RWPE2 (cell line): ENCODE measurements at regions not wholly inside any gene's neighbourhood (a gene's known extent, or its start where the extent isn't known, plus 50 kb on each side); places are given as distances from the start of the nearest gene placed in this dataset.
"Not testable (repeated sequence)": the region's sequence is repeated elsewhere in the genome, so short reads cannot be mapped to it uniquely, and the experiment has no call there.

Source experiments
- ATAC-seq: fragments of 200-7000 bp; cut with Tn5 transposase; 3 replicates; pipeline ENCODE4 v1.9.1; 2021; ENCODE audit warnings: low read depth
- DNase-seq: peaks from one replicate; pipeline ENCODE4 v3.0.0-alpha.2; 2020; ENCODE audit warnings: low spot score
- H3K27ac ChIP-seq: fragments of 450-650 bp; 2 replicates; pipeline ENCODE4 v1.5.1; 2017; ENCODE audit warnings: mild to moderate bottlenecking; ENCODE audit not compliant: poor library complexity, severe bottlenecking
- H3K27me3 ChIP-seq: fragments of 250-450 bp; sonication (Bioruptor Pico); 2 replicates; pipeline ENCODE4 v1.5.1; 2021; ENCODE audit warnings: mild to moderate bottlenecking, moderate library complexity; ENCODE audit not compliant: insufficient read depth, poor library complexity, severe bottlenecking
- H3K36me3 ChIP-seq: fragments of 250-450 bp; sonication (Bioruptor Pico); 2 replicates; pipeline ENCODE4 v1.5.1; 2020; ENCODE audit warnings: low read depth, mild to moderate bottlenecking, moderate library complexity
- H3K4me1 ChIP-seq: fragments of 250-450 bp; sonication (Bioruptor Pico); 2 replicates; pipeline ENCODE4 v1.5.1; 2021; ENCODE audit warnings: mild to moderate bottlenecking, moderate library complexity; ENCODE audit not compliant: insufficient read depth, poor library complexity, severe bottlenecking
- H3K4me3 ChIP-seq: fragments of 250-450 bp; sonication (Bioruptor Pico); 2 replicates; pipeline ENCODE4 v1.5.1; 2021; ENCODE audit warnings: mild to moderate bottlenecking, moderate library complexity; ENCODE audit not compliant: severe bottlenecking
- H3K9me3 ChIP-seq: fragments of 250-450 bp; sonication (Bioruptor Pico); 2 replicates; pipeline ENCODE4 v1.5.1; 2021; ENCODE audit warnings: mild to moderate bottlenecking, moderate library complexity; ENCODE audit not compliant: severe bottlenecking
- CTCF ChIP-seq: fragments of 450-650 bp; IDR thresholded peaks from one replicate; pipeline ENCODE4 v1.5.1; 2017; ENCODE audit warnings: mild to moderate bottlenecking, moderate library complexity; ENCODE audit not compliant: poor library complexity, severe bottlenecking

DNA sequence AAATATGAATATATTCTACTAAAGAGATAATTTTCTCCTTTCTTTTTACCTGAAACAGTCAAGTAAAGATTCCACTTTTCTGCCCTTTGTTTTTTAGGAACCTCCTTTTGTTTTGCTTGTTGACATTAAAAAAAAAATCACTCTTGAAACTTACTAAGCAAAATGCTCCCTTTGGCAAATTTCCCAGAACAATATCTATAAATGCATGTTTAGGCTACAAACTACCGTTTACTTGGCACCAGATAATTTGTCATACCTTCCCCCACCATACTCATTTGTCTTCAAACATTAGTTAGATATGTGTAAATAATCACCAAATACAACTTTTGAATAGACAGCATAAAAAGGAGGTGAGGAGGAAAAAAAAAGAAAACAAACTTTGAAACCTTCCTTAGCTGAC, 604.7 kb downstream of the RFPL4B start:
- Histone ChIP-seq H3K27me3 (no peaks in the 10 kb centered on the region), H3K4me3 (no peak overlapping the region), H3K27ac (no peak overlapping the region), H3K36me3 (no peaks in the 10 kb centered on the region), H3K4me1 (no peaks in the 10 kb centered on the region), H3K9me3 (no peaks in the 10 kb centered on the region)
- no peak for DNase-seq
- no peak for TF ChIP-seq CTCF
- no peak for ATAC-seq

DNA sequence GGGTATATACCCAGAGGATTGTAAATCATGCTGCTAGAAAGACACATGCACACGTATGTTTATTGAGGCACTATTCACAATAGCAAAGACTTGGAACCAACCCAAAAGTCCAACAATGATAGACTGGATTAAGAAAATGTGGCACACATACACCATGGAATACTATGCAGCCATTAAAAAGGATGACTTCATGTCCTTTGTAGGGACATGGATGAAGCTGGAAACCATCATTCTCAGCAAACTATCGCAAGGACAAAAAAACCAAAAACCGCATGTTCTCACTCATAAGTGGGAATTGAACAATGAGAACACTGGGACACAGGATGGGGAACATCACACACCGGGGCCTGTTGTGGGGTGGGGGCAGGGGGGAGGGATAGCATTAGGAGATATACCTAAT, 608.6 kb downstream of the RFPL4B start:
- not testable (repeated sequence) for H3K27ac ChIP-seq, H3K4me3 ChIP-seq, H3K4me1 ChIP-seq, DNase-seq, H3K27me3 ChIP-seq, H3K9me3 ChIP-seq, ATAC-seq, H3K36me3 ChIP-seq

DNA sequence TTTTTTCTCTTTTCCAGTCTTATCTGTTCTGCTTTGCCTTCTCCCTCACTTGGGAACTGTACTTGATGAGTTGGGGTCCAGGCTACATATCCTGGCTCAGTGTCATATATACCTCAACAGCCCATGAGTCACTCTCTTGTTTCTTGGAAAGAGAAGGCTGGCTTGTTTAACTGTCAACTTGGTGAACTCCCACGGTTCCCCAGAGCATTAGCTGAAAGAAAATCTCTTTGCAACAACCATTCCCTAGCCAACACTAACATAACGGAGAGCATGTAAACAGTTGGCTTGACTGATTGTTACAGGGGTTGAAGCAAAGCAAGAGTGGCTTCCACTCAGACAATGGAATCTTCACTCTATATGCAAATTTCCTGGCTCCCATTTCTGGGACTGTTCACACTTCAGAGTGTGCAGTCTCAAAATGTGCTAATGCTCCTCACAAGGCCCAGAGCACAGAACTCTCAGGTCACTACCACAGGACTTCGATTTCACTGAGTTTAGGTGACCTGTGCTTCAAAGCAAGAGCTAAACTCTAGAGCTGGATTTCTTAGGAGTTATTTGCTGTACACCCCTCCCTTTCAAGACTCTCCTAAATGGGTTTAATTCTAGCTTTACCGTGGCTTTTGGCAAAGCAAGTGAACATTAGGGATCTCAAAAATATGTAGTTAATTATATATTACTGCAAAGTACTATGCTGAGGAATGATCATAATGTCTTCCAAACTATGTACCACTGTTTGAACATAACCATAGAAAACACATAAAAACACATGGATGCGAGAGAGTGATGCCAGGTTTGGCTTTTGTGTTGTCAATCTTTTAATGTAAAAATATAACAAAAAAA, 609.8 kb downstream of the RFPL4B start:
- no peak for DNase-seq
- H3K27me3 ChIP-seq: no peaks in the 10 kb centered on the region
- H3K27ac ChIP-seq: no peak overlapping the region
- no peak overlapping the region for H3K4me3 ChIP-seq
- no peak for ATAC-seq
- no peak for TF ChIP-seq CTCF
- H3K36me3 ChIP-seq: no peaks in the 10 kb centered on the region
- H3K9me3 ChIP-seq: no peaks in the 10 kb centered on the region
- H3K4me1 ChIP-seq: no peaks in the 10 kb centered on the region

- Histone ChIP-seq H3K4me1 (no peaks in the 10 kb centered on the region), H3K27ac (no peak overlapping the region), H3K9me3 (no peaks in the 10 kb centered on the region), H3K4me3 (no peak overlapping the region), H3K27me3 (no peaks in the 10 kb centered on the region), H3K36me3 (no peaks in the 10 kb centered on the region)
- DNase-seq (no peak), ATAC-seq (no peak)
- no peak for TF ChIP-seq CTCF
Measured at GRCh38 chr6:112957536-112957916, 610.4 kb downstream of the RFPL4B start.

- not testable (repeated sequence) for ATAC-seq, H3K4me1 ChIP-seq, H3K27ac ChIP-seq, H3K9me3 ChIP-seq, H3K36me3 ChIP-seq, H3K4me3 ChIP-seq, H3K27me3 ChIP-seq, DNase-seq
Measured at GRCh38 chr6:112960130-112960529, 613.0 kb downstream of the RFPL4B start.

DNA sequence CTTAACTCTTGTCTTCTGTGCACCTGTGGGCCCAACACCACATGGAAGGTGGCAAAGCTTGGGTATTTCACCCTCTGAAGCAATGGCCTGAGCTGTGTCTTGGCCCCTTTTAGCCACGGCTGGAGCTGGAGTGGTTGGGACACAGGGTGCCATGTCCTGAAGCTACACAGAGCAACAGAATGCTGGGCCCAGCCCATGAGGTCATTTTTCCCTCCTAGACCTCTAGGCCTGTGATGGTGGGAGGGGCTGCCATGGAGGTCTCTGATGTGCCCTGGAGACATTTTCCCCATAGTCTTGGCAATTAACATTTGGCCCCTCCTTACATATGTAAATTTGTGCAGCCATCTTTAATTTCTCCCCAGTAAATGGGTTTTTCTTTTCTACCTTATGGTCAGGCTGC, 620.8 kb downstream of the RFPL4B start:
- no peak for TF ChIP-seq CTCF

More for the DNA sequence above, 620.8 kb downstream of the RFPL4B start:
- no peaks in the 10 kb centered on the region for H3K9me3 ChIP-seq
- no peaks in the 10 kb centered on the region for H3K36me3 ChIP-seq
- no peak overlapping the region for H3K27ac ChIP-seq
- no peaks in the 10 kb centered on the region for H3K27me3 ChIP-seq
- ATAC-seq: no peak
- H3K4me1 ChIP-seq: no peaks in the 10 kb centered on the region
- no peak overlapping the region for H3K4me3 ChIP-seq
- DNase-seq: no peak
